Fibroblast of skin of left biceps (primary cell): ENCODE measurements at regions not wholly inside any gene's neighbourhood (a gene's known extent, or its start where the extent isn't known, plus 50 kb on each side); places are given as distances from the start of the nearest gene placed in this dataset.

Source experiments
- DNase-seq, 2 experiments: peaks; one replicate each; pipeline ENCODE4 v3.0.0-alpha.2; 2013; ENCODE audit warnings: low read depth in 2 of 2

GRCh38 chr2:8472545-8473323, 209.1 kb upstream of the ID2 start:
- no peak for DNase-seq

DNA sequence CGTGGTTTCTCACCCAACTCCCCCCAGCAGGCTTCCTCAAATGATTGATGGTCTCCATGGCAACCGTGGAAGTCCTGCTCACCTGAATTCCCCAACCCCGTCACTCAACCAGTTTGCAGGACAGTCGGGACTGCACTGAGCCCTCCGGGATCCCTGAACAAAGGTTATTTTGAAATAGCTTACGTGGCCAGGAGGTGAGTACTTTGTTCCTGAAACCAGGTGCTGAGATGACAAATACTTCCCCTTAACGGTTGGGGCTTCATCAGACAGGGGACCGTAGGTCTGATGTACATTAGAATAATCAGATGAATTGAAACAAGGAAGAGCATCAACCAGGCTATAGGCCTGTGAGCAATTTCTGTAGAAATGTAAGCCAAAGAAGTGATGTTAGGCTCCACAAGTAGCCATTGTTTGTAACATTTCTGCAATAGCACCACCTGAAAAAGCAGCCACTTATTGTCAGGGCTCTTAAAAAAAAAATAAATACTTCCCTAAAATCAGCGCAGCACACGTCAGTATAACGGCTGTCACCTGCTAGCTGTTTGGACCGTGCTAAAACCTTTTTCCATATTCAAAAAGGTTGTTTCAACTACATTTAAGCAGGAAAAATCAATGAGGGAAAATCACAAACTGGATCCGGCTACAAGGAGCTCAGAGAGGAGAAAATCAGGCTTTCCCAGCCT, 206.4 kb upstream of the ID2 start:
- DNase-seq: no peak

GRCh38 chr2:8477552-8478470, 204.0 kb upstream of the ID2 start:
- no peak for DNase-seq

GRCh38 chr2:8478471-8478793, 203.4 kb upstream of the ID2 start:
- no peak for DNase-seq

GRCh38 chr2:8479298-8479697, 202.6 kb upstream of the ID2 start:
- no peak for DNase-seq

DNA sequence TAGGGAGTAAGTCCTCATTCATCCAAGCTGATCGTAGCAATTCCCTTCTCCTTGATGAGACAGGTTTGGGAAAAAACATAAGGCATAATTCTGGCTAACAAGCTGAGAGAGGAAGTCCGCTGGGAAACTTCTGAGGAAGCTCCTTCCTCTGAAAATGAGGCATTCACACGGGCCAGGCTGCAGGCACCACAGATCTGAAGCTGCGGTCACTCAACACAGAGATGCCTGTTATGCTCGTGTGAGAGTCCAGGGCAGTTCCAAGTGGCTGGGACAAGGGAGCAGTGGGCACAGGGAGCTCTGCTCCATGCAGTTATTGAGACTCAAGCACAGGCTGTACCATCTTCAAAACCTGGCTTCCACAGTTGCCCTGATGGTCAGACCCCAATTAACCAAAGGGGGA, 200.9 kb upstream of the ID2 start:
- no peak for DNase-seq

DNA sequence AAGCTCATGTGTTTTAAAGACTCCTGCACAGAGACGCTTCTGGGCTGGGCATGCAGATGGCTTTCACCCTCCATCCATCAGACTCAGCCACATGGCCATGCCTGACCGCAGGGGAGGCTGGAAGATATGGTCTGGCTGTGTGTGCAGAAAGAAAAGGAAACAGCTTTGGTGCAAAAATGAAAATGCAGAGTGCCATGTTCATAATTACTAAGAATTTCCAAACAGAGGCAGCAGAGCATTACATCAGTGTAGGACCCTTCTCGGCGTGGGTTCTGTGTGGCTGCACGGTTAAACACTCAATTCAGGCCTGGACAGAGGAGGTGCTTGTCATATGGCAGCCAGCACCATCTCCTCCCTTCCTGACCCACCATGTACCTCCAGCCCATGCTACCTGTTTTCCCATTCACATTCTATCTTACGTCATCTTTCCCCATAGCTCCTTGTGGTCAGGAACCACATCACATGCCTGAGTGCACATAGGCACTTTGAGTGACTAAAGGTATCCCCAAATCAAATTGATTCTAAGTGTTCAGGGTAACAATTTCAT, 200.3 kb upstream of the ID2 start:
- no peak for DNase-seq

- DNase-seq: no peak
Measured at GRCh38 chr2:8482432-8482831, 199.4 kb upstream of the ID2 start.

DNA sequence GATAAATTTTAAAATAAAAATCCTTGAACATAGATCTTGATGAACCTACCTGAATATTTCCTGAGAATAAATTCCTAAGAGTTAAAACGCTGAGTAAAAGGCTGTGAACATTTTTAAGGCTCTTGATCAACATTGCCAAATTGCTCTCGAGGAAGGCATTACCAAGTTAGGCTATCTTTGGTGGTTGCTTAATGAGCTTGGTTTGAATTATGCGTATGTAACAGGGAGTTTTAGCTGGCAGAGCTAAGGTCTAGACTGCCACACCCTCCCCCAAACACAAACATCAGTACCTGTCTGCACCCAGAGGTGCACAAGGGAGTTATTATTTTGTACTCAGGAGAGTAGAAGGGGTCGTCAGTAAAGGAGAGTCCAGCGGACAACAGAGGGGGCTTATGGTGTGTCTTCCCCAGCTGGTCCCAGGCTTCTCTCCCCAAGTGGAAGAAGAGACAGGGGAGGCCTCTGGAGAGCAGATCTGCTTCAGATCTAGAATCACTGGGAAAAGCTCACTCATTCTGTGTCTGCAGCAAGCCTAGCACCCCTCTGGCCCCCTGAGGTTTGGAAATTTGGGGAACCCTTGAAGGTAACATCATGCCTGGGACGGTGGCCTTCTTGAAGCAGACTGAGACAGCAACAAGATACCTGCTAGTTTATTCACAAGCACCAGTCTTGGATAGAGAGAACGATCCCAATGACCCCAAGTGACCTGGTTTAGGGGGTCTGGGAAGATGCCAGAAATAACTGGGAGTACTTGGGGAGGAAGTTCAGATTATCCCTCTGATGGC, 197.2 kb upstream of the ID2 start:
- no peak for DNase-seq

DNA sequence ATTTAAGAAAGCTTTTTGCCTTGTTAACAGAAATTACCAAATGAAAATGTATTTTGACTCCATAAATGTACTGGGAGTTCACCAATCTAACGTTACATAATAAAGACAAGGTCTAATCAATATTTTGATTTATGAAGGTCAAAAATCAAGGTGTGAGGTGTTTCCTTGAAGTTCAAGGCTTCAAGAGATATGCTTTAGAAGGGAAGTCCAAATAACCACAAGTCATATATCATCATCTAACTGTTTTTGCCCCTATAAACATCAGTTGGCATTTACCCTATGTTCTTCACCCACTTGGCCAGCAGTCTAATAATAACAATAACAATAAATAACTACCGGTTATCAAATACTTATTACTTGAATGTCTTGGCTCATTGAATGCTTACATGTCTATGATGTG, 196.1 kb upstream of the ID2 start:
- DNase-seq: no peak

- DNase-seq: no peak
Measured at GRCh38 chr2:8486141-8486540, 195.7 kb upstream of the ID2 start.

DNA sequence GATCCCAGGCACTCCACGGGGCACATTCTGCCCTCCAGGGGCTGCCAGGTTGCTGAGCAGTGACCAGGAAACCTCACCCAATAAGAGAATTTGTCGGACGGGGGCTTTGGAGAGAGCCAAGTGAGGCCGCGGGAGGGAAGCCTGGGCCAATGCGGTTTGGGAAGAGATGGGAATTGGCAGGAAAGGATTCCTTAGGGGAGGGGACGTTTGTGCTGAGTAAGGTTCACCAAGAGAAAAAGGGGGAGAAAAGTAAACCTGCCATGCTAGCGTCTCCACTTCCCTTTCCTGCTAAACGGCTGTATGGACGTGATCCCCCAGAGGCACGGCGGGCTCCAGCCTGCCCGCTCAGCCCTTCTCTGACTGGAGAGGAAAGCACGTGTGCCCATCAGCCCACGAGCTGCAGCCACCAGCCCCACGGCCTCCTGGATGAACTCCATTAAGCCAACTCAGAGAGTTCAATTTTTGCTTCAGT, 194.4 kb upstream of the ID2 start:
- DNase-seq: no peak

DNA sequence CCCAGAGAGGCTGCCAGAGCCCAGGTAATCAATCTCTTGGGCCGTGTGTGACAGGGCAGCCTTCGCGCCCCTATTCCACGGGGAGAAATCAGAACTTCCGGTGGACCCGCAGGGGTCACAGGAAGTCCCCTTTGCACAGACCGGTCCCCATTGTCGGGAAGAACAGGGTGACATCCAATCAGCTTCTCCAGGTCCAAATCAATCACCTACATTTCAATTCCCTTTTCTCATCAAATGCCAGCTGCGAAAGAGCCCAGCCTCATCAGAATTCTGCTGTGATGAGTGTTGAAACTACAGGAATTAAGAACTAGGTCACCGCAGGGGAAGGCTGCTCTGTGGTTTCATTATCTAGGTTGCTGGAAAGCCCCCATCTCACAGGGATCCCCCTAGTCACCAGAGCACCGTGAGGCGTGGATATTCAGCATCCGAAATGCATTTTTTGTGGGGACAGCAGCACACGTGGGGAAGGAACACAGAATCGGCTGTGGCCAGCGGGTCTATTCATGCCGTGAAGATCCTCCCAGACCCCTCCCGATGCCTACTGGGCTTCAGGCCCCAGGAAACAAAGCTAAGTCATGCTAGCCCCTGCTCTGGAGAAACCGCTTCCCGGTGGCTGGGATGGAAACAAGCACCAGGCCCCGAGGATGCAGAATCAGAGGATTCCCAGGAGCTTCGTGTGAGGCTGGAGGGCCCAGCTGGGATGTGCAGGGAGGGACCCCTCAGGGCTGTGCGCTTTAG, 193.7 kb upstream of the ID2 start:
- no peak for DNase-seq

GRCh38 chr2:8489221-8489620, 192.6 kb upstream of the ID2 start:
- DNase-seq: no peak

- DNase-seq: no peak
Measured at GRCh38 chr2:8489751-8490150, 192.1 kb upstream of the ID2 start.

DNA sequence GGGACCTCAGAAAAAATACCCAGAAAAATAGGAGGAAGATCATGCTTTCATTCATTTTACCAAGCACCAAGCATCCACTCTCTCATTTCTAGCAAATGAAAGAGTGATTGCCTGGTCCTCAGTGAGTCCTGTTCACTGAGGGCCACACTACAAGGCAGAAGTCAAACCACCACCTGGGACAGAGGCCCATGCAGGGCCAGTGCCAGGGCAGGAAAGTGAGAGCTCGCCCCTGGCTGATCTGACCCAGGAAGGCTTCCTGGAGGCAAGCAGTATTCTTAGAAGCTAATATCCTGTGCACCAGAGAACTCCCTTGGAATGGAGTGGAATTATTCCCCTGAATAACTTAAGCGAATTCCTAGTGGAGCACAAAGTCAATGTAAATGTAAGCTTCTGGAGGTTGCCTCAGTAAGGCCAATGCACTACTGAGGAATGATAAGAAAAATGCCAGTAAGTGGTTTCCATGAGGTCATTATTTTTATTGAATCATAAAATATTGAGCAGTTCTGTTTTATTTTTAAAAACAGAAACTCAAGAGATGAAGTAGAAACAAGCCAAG, 191.6 kb upstream of the ID2 start:
- no peak for DNase-seq

- DNase-seq: peak; percentile 8 to 10
Measured at GRCh38 chr2:8491296-8492027, 190.4 kb upstream of the ID2 start.

- DNase-seq: no peak
Measured at GRCh38 chr2:8494151-8494550, 187.7 kb upstream of the ID2 start.

- DNase-seq: no peak
Measured at GRCh38 chr2:8494589-8494988, 187.3 kb upstream of the ID2 start.
